ENCODE measurements at regions not wholly inside any gene's neighbourhood (a gene's known extent, or its start where the extent isn't known, plus 50 kb on each side); places are given as distances from the start of the nearest gene placed in this dataset.

- WGBS, 2 experiments (ENCODE audit: extremely low coverage in 2 of 2, insufficient read length in 1 of 2): no CpG with 5 or more reads among the region's 2 CpGs
- no peak overlapping the region for H2AFZ ChIP-seq (replicated peaks; ENCODE audit: low read length, poor library complexity)
- no peak for TF ChIP-seq FOS (IDR thresholded peaks at IDR 0.05; ENCODE audit: low read depth, low read length)
- no peak for TF ChIP-seq RFX5 (IDR thresholded peaks at IDR 0.05; ENCODE audit: low read depth, low read length)
- no peak for TF ChIP-seq MAFK (IDR thresholded peaks at IDR 0.05; ENCODE audit: low read depth, low read length)
- no peak for TF ChIP-seq RAD21 (IDR thresholded peaks at IDR 0.05; ENCODE audit: low read length)
- no peak for TF ChIP-seq CEBPB (IDR thresholded peaks at IDR 0.05; ENCODE audit: low read depth, low read length)
- no peak for TF ChIP-seq USF2 (IDR thresholded peaks at IDR 0.05; ENCODE audit: low read depth, low read length)
- no peak for TF ChIP-seq MXI1 (IDR thresholded peaks at IDR 0.05; ENCODE audit: borderline replicate concordance, low read depth, low read length)
- TF ChIP-seq CHD1 (IDR thresholded peaks at IDR 0.05; ENCODE audit: low read depth, low read length): no peak
Observed at GRCh38 chr2:223414646-223415045, 187.5 kb downstream of the SCG2 start.

More at GRCh38 chr2:223414646-223415045, 187.5 kb downstream of the SCG2 start:
- in situ Hi-C loops (cut with MboI; ENCODE audit: low sequenced_read_pairs): no loop called here
- H3K4me2 ChIP-seq (ENCODE audit: low read depth, low read length): no peak overlapping the region
- no peak overlapping the region for H3K14ac ChIP-seq (replicated peaks; ENCODE audit: low read depth, low read length)
- intact Hi-C loops (cut with micrococcal nuclease): no loop called here
- no peak overlapping the region for H4K8ac ChIP-seq (ENCODE audit: low read depth in 2 of 2, low read length in 2 of 2)
- H2BK120ac ChIP-seq (ENCODE audit: low read depth, low read length): no peak overlapping the region
- H3K9ac ChIP-seq (ENCODE audit: low read depth, low read length): no peak overlapping the region
- peak; percentile 32; the same call in 1 of the 2 replicates for ATAC-seq (ENCODE audit: low read depth)
- no peaks in the 10 kb centered on the region for H3K79me1 ChIP-seq (ENCODE audit: low read depth in 1 of 2, low read length in 2 of 2)
- H3K4ac ChIP-seq (ENCODE audit: low read depth, low read length): no peak overlapping the region
- no peak overlapping the region for H3K4me3 ChIP-seq (ENCODE audit: insufficient read depth, low read depth, low read length)
- H2BK5ac ChIP-seq (ENCODE audit: low read depth, low read length, poor library complexity, severe bottlenecking): no peak overlapping the region
- H4K91ac ChIP-seq (ENCODE audit: insufficient read depth, low read depth, low read length): no peak overlapping the region
- H2AK9ac ChIP-seq (replicated peaks; ENCODE audit: low read depth, low read length, poor library complexity): no peak overlapping the region
- ChIA-PET POLR2A (ENCODE audit: unreplicated experiment) (no interaction called here), CTCF (no interaction called here)
- H4K20me1 ChIP-seq (ENCODE audit: insufficient read depth, low read length): no peaks in the 10 kb centered on the region
- H3K9me3 ChIP-seq (ENCODE audit: control insufficient read depth, insufficient read depth, low read length): no peaks in the 10 kb centered on the region
- no peak overlapping the region for H2AK5ac ChIP-seq (ENCODE audit: low read depth, low read length)
- H3K18ac ChIP-seq (ENCODE audit: low read depth, low read length): no peak overlapping the region
- H3K9me1 ChIP-seq (ENCODE audit: insufficient read depth, low read length): no peaks in the 10 kb centered on the region
- H3K56ac ChIP-seq (ENCODE audit: extremely low read depth, insufficient read depth, low read length): no peak overlapping the region
- DNase-seq: peak; percentile 12
- no peak overlapping the region for H4K5ac ChIP-seq (ENCODE audit: low read depth, low read length)
- dilution Hi-C loops (cut with HindIII; ENCODE audit: low sequenced_read_pairs, unreplicated experiment): no loop called here
- no peak overlapping the region for H2BK20ac ChIP-seq (ENCODE audit: low read depth, low read length)
- no peaks in the 10 kb centered on the region for H3K4me1 ChIP-seq (ENCODE audit: control insufficient read depth, insufficient read depth, low read length)
- H3K27ac ChIP-seq (ENCODE audit: insufficient read depth, low read length): no peak overlapping the region
- H2BK15ac ChIP-seq (ENCODE audit: low read depth, low read length): no peak overlapping the region
- no TSS peak for BruUV-seq (replicated peaks)
- no peaks in the 10 kb centered on the region; the same call in 1 of the 2 replicates for H3K27me3 ChIP-seq (ENCODE audit: control insufficient read depth, insufficient read depth, low read length)
- no peaks in the 10 kb centered on the region for H3K36me3 ChIP-seq (ENCODE audit: control insufficient read depth, insufficient read depth, low read length)
- no peak overlapping the region for H3K23ac ChIP-seq (ENCODE audit: low read depth, low read length)

All from IMR-90 (cell line).